ENCODE measurements at regions not wholly inside any gene's neighbourhood (a gene's known extent, or its start where the extent isn't known, plus 50 kb on each side); places are given as distances from the start of the nearest gene placed in this dataset.

- Histone ChIP-seq H3K4me1 (no peaks in the 10 kb centered on the region), H3K27ac (no peak overlapping the region), H3K9me3 (peaks cover 0 to 3% of the 10 kb centered on the region in 2 donors), H3K36me3 (no peaks in the 10 kb centered on the region), H3K4me3 (no peak overlapping the region), H3K27me3 (no peaks in the 10 kb centered on the region)
- DNase-seq (ENCODE audit: low spot score in 2 of 2): no peak
- TF ChIP-seq, protein P1, sequence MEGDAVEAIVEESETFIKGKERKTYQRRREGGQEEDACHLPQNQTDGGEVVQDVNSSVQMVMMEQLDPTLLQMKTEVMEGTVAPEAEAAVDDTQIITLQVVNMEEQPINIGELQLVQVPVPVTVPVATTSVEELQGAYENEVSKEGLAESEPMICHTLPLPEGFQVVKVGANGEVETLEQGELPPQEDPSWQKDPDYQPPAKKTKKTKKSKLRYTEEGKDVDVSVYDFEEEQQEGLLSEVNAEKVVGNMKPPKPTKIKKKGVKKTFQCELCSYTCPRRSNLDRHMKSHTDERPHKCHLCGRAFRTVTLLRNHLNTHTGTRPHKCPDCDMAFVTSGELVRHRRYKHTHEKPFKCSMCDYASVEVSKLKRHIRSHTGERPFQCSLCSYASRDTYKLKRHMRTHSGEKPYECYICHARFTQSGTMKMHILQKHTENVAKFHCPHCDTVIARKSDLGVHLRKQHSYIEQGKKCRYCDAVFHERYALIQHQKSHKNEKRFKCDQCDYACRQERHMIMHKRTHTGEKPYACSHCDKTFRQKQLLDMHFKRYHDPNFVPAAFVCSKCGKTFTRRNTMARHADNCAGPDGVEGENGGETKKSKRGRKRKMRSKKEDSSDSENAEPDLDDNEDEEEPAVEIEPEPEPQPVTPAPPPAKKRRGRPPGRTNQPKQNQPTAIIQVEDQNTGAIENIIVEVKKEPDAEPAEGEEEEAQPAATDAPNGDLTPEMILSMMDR (IDR thresholded peaks at IDR 0.05): no peak
- intact Hi-C loops (cut with DNase I): no loop called here
Observed at GRCh38 chr12:67837876-67838275, 151.4 kb upstream of the IFNG-AS1 start.

GRCh38 chr12:67842124-67842523, 147.1 kb upstream of the IFNG-AS1 start:
- Histone ChIP-seq H3K4me1 (no peaks in the 10 kb centered on the region), H3K9me3 (peaks cover 0 to 3% of the 10 kb centered on the region in 2 donors), H3K27ac (no peak overlapping the region), H3K36me3 (no peaks in the 10 kb centered on the region), H3K27me3 (no peaks in the 10 kb centered on the region), H3K4me3 (no peak overlapping the region)
- TF ChIP-seq, protein P1 (IDR thresholded peaks at IDR 0.05): no peak
- intact Hi-C loops (cut with DNase I): no loop called here
- no peak for DNase-seq (ENCODE audit: low spot score in 2 of 2)

DNA sequence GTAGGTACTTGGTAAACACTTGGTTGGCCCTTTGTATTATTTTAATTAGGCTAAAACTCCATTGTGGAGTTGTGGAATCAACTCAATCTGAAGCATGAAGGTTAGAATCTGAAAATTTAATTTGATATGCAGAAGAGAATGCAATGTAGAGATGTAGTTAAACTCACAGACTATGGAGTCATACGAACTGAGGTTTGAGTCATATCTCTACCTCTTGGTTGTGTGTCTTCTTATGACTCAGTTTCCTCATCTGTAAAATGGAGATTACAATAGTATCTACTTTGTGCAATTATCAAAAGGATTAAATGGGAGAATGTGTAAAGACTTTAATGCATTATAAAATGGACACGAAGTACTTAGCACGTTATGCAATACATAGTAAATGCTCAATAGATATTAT, 146.0 kb upstream of the IFNG-AS1 start:
- DNase-seq (ENCODE audit: low spot score in 2 of 2): no peak
- Histone ChIP-seq H3K27me3 (no peaks in the 10 kb centered on the region), H3K36me3 (no peaks in the 10 kb centered on the region), H3K4me1 (no peaks in the 10 kb centered on the region), H3K9me3 (peaks cover 0 to 3% of the 10 kb centered on the region in 2 donors), H3K27ac (no peak overlapping the region), H3K4me3 (no peak overlapping the region)
- intact Hi-C loops (cut with DNase I): no loop called here
- TF ChIP-seq, protein P1 (IDR thresholded peaks at IDR 0.05): no peak

- TF ChIP-seq, protein P1 (IDR thresholded peaks at IDR 0.05): no peak
Observed at GRCh38 chr12:67852701-67853100, 136.5 kb upstream of the IFNG-AS1 start.

DNA sequence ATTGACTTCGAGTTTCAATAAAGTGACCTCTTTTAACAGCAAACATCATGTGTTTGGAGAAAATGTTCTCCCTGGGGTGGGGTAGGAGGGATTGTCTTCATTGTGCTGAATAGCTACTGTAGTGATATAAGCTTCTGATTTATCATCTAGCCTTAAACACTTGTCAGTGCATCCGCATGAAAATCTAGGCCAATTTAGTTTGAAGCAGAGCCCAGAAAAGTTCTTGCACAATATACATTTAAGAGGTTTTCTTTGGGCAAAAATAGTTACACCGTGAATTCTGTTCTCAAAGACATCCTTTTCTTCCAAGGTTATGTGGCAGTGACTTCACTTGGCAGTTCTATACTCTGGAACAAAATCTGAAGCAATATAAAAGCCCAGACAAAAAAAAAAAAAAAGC, 136.0 kb upstream of the IFNG-AS1 start:
- Histone ChIP-seq H3K4me1 (no peaks in the 10 kb centered on the region), H3K9me3 (no peaks in the 10 kb centered on the region), H3K36me3 (no peaks in the 10 kb centered on the region), H3K4me3 (no peak overlapping the region), H3K27me3 (no peaks in the 10 kb centered on the region), H3K27ac (no peak overlapping the region)
- no peak for DNase-seq (ENCODE audit: low spot score in 2 of 2)
- TF ChIP-seq, protein P1 (IDR thresholded peaks at IDR 0.05): no peak
- intact Hi-C loops (cut with DNase I): no loop called here

More at GRCh38 chr12:67852701-67853100, 136.5 kb upstream of the IFNG-AS1 start:
- Histone ChIP-seq H3K9me3 (no peaks in the 10 kb centered on the region), H3K4me1 (no peaks in the 10 kb centered on the region), H3K36me3 (no peaks in the 10 kb centered on the region), H3K4me3 (no peak overlapping the region), H3K27me3 (no peaks in the 10 kb centered on the region), H3K27ac (no peak overlapping the region)
- DNase-seq (ENCODE audit: low spot score in 2 of 2): no peak
- intact Hi-C loops (cut with DNase I): no loop called here

GRCh38 chr12:67854351-67854750, 134.9 kb upstream of the IFNG-AS1 start:
- no peak for DNase-seq (ENCODE audit: low spot score in 2 of 2)
- intact Hi-C loops (cut with DNase I): no loop called here
- TF ChIP-seq, protein P1 (IDR thresholded peaks at IDR 0.05): no peak
- Histone ChIP-seq H3K36me3 (no peaks in the 10 kb centered on the region), H3K27ac (no peak overlapping the region), H3K9me3 (no peaks in the 10 kb centered on the region), H3K27me3 (no peaks in the 10 kb centered on the region), H3K4me3 (no peak overlapping the region), H3K4me1 (no peaks in the 10 kb centered on the region)
